Neural cell (in vitro differentiated cells): ENCODE measurements at regions not wholly inside any gene's neighbourhood (a gene's known extent, or its start where the extent isn't known, plus 50 kb on each side); places are given as distances from the start of the nearest gene placed in this dataset.

ENCODE experiments used
- H2AFZ ChIP-seq: fragments of 200-600, 300-800 bp; sonication (generic), shearing (Covaris generic); 2 replicates; pipeline ENCODE4 v1.6.0; 2014; ENCODE audit warnings: low read depth, mild to moderate bottlenecking, antibody characterized with exemption, low read length, moderate library complexity
- H3F3A ChIP-seq: fragments of 200-600 bp; shearing (Covaris generic); 2 replicates; pipeline ENCODE4 v1.6.1; 2016; ENCODE audit warnings: mild to moderate bottlenecking, moderate library complexity, mixed read lengths, antibody characterized with exemption, low read length; ENCODE audit not compliant: insufficient read depth, poor library complexity, severe bottlenecking
- H3K27ac ChIP-seq: fragments of 200-600, 300-800 bp; sonication (generic), shearing (Covaris generic); 2 replicates; pipeline ENCODE4 v1.5.1; 2014; ENCODE audit warnings: mild to moderate bottlenecking, low read length, moderate library complexity
- H3K27me3 ChIP-seq: fragments of 300-800, 200-600 bp; sonication (generic), shearing (Covaris generic); 2 replicates; pipeline ENCODE4 v1.6.0; 2014; ENCODE audit warnings: mild to moderate bottlenecking, low read depth, low read length, moderate library complexity; ENCODE audit not compliant: insufficient read depth
- H3K36me3 ChIP-seq: fragments of 300-800, 200-600 bp; sonication (generic), shearing (Covaris generic); 2 replicates; pipeline ENCODE4 v1.5.1; 2014; ENCODE audit warnings: mild to moderate bottlenecking, antibody characterized with exemption, low read length, moderate library complexity; ENCODE audit not compliant: insufficient read depth
- H3K4me2 ChIP-seq: fragments of 300-800, 200-600 bp; sonication (generic), shearing (Covaris generic); 2 replicates; pipeline ENCODE4 v1.6.0; 2014; ENCODE audit warnings: mild to moderate bottlenecking, low read length
- H3K4me3 ChIP-seq: fragments of 300-800, 200-600 bp; sonication (generic), shearing (Covaris generic); 2 replicates; pipeline ENCODE4 v1.5.1; 2014; ENCODE audit warnings: mild to moderate bottlenecking, low read length, moderate library complexity
- H3K79me2 ChIP-seq: fragments of 200-600 bp; shearing (Covaris generic); replicated peaks from 2 replicates; pipeline ENCODE4 v1.6.0; 2014; ENCODE audit warnings: mild to moderate bottlenecking, low read length, moderate library complexity; ENCODE audit not compliant: insufficient read depth
- H3K9ac ChIP-seq: fragments of 300-800, 200-600 bp; sonication (generic), shearing (Covaris generic); 2 replicates; pipeline ENCODE4 v1.6.1; 2016; ENCODE audit warnings: mild to moderate bottlenecking, low read length, mixed read lengths
- H3K9me2 ChIP-seq: fragments of 200-600 bp; shearing (Covaris generic); 2 replicates; pipeline ENCODE4 v1.6.1; 2016; ENCODE audit warnings: mild to moderate bottlenecking, low read length, mixed read lengths; ENCODE audit not compliant: insufficient read depth
- H3K9me3 ChIP-seq: fragments of 200-600, 300-800 bp; sonication (generic), shearing (Covaris generic); 2 replicates; pipeline ENCODE4 v1.6.1; 2016; ENCODE audit warnings: mild to moderate bottlenecking, mixed run types, low read length, moderate library complexity, mixed read lengths
- H4K20me1 ChIP-seq: fragments of 200-600 bp; shearing (Covaris generic); 2 replicates; pipeline ENCODE4 v1.6.1; 2016; ENCODE audit warnings: mild to moderate bottlenecking, mixed run types; ENCODE audit not compliant: insufficient read depth
- EP300 ChIP-seq: fragments of 450-650 bp; conservative IDR thresholded peaks from 2 replicates; pipeline ENCODE4 v1.6.1; 2014; ENCODE audit warnings: antibody characterized with exemption, mild to moderate bottlenecking, moderate library complexity; ENCODE audit not compliant: poor library complexity, severe bottlenecking
- EZH2 ChIP-seq: fragments of 200-600, 300-800 bp; shearing (Covaris generic), sonication (generic); IDR thresholded peaks from 2 replicates; pipeline ENCODE4 v1.6.1; 2014; ENCODE audit warnings: antibody characterized with exemption, low read length, borderline replicate concordance, mild to moderate bottlenecking; ENCODE audit not compliant: insufficient read depth, poor library complexity, severe bottlenecking
- MXI1 ChIP-seq: fragments of 450-650 bp; conservative IDR thresholded peaks from 2 replicates; pipeline ENCODE4 v1.6.1; 2014; ENCODE audit warnings: antibody characterized with exemption, mild to moderate bottlenecking; ENCODE audit not compliant: poor library complexity, severe bottlenecking
- POLR2AphosphoS5 ChIP-seq: IDR thresholded peaks from 2 replicates; pipeline ENCODE4 v1.6.1; 2012
- RAD21 ChIP-seq: fragments of 450-650 bp; conservative IDR thresholded peaks from 2 replicates; pipeline ENCODE4 v1.6.1; 2014; ENCODE audit warnings: antibody characterized with exemption, mild to moderate bottlenecking, moderate library complexity
- SMC3 ChIP-seq: fragments of 450-650 bp; conservative IDR thresholded peaks from 2 replicates; pipeline ENCODE4 v1.6.1; 2014; ENCODE audit warnings: antibody characterized with exemption, mild to moderate bottlenecking, moderate library complexity; ENCODE audit not compliant: poor library complexity
- TAF1 ChIP-seq: IDR thresholded peaks from 2 replicates; pipeline ENCODE4 v1.6.1; 2012; ENCODE audit warnings: low read depth
- TF ChIP-seq, protein P1 (sequence below): fragments of 450-650 bp; IDR thresholded peaks from 2 replicates; pipeline ENCODE4 v1.5.1; 2014; ENCODE audit warnings: antibody characterized with exemption, mild to moderate bottlenecking, moderate library complexity; ENCODE audit not compliant: poor library complexity, severe bottlenecking
- TF ChIP-seq, protein P2 (sequence below): IDR thresholded peaks from 2 replicates; pipeline ENCODE4 v1.6.1; 2012; ENCODE audit warnings: borderline replicate concordance

- Histone ChIP-seq H3K9me2 (no peaks in the 10 kb centered on the region), H3K36me3 (no peaks in the 10 kb centered on the region), H2AFZ (no peak overlapping the region), H3K4me3 (no peak overlapping the region), H3K79me2 (no peaks in the 10 kb centered on the region), H3F3A (no peaks in the 10 kb centered on the region), H4K20me1 (no peaks in the 10 kb centered on the region), H3K4me2 (no peak overlapping the region), H3K9ac (no peak overlapping the region), H3K27ac (no peak overlapping the region), H3K27me3 (no peaks in the 10 kb centered on the region), H3K9me3 (no peaks in the 10 kb centered on the region)
- TF ChIP-seq, protein P1, sequence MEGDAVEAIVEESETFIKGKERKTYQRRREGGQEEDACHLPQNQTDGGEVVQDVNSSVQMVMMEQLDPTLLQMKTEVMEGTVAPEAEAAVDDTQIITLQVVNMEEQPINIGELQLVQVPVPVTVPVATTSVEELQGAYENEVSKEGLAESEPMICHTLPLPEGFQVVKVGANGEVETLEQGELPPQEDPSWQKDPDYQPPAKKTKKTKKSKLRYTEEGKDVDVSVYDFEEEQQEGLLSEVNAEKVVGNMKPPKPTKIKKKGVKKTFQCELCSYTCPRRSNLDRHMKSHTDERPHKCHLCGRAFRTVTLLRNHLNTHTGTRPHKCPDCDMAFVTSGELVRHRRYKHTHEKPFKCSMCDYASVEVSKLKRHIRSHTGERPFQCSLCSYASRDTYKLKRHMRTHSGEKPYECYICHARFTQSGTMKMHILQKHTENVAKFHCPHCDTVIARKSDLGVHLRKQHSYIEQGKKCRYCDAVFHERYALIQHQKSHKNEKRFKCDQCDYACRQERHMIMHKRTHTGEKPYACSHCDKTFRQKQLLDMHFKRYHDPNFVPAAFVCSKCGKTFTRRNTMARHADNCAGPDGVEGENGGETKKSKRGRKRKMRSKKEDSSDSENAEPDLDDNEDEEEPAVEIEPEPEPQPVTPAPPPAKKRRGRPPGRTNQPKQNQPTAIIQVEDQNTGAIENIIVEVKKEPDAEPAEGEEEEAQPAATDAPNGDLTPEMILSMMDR: no peak
- TF ChIP-seq TAF1 (no peak), EP300 (no peak), POLR2AphosphoS5 (no peak), EZH2 (no peak), MXI1 (no peak), SMC3 (no peak), RAD21 (no peak)
- TF ChIP-seq, protein P2, sequence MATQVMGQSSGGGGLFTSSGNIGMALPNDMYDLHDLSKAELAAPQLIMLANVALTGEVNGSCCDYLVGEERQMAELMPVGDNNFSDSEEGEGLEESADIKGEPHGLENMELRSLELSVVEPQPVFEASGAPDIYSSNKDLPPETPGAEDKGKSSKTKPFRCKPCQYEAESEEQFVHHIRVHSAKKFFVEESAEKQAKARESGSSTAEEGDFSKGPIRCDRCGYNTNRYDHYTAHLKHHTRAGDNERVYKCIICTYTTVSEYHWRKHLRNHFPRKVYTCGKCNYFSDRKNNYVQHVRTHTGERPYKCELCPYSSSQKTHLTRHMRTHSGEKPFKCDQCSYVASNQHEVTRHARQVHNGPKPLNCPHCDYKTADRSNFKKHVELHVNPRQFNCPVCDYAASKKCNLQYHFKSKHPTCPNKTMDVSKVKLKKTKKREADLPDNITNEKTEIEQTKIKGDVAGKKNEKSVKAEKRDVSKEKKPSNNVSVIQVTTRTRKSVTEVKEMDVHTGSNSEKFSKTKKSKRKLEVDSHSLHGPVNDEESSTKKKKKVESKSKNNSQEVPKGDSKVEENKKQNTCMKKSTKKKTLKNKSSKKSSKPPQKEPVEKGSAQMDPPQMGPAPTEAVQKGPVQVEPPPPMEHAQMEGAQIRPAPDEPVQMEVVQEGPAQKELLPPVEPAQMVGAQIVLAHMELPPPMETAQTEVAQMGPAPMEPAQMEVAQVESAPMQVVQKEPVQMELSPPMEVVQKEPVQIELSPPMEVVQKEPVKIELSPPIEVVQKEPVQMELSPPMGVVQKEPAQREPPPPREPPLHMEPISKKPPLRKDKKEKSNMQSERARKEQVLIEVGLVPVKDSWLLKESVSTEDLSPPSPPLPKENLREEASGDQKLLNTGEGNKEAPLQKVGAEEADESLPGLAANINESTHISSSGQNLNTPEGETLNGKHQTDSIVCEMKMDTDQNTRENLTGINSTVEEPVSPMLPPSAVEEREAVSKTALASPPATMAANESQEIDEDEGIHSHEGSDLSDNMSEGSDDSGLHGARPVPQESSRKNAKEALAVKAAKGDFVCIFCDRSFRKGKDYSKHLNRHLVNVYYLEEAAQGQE: no peak
Observed at GRCh38 chr2:221833966-221834365, 261.9 kb upstream of the EPHA4 start.

GRCh38 chr2:221831051-221831450 lies 258.9 kb upstream of the EPHA4 start:
- Histone ChIP-seq H3K4me2 (no peak overlapping the region), H3K9me2 (no peaks in the 10 kb centered on the region), H3K4me3 (no peak overlapping the region), H3K36me3 (no peaks in the 10 kb centered on the region), H3K27ac (no peak overlapping the region), H3K27me3 (no peaks in the 10 kb centered on the region), H3K9me3 (no peaks in the 10 kb centered on the region), H3K9ac (no peak overlapping the region), H3K79me2 (no peaks in the 10 kb centered on the region), H4K20me1 (no peaks in the 10 kb centered on the region), H2AFZ (no peak overlapping the region), H3F3A (no peaks in the 10 kb centered on the region)
- TF ChIP-seq MXI1: no peak
- no peak for TF ChIP-seq SMC3
- no peak for TF ChIP-seq EZH2
- TF ChIP-seq, protein P1: no peak
- TF ChIP-seq, protein P2: no peak
- no peak for TF ChIP-seq EP300
- TF ChIP-seq RAD21: no peak
- TF ChIP-seq POLR2AphosphoS5: no peak
